OCI-LY7 (cell line): ENCODE measurements at regions not wholly inside any gene's neighbourhood (a gene's known extent, or its start where the extent isn't known, plus 50 kb on each side); places are given as distances from the start of the nearest gene placed in this dataset.
"Not testable (repeated sequence)": the region's sequence is repeated elsewhere in the genome, so short reads cannot be mapped to it uniquely, and the experiment has no call there.

Experiments
- BruUV-seq: library from RNA; stranded (reverse); fragments of 400-500 nt; replicated peaks from 2 replicates; lab custom pipeline; 2021; lab: Mats Ljungman, UMichigan
- CTCF ChIA-PET: fragments of 300-600 bp; sonication (Branson Sonifier 250); formaldehyde crosslinking; loops from one replicate; lab custom pipeline; 2022; ENCODE audit warnings: antibody characterized with exemption; ENCODE audit not compliant: unreplicated experiment; lab: Charles Lee
- POLR2A ChIA-PET: fragments of 300-600 bp; sonication (Branson Sonifier 250); formaldehyde crosslinking; loops from one replicate; lab custom pipeline; 2022; ENCODE audit warnings: antibody characterized with exemption; lab: Charles Lee
- DNase-seq: peaks from one replicate; pipeline ENCODE4 v3.0.0-alpha.2; 2015; ENCODE audit warnings: low spot score
- H2AFZ ChIP-seq: fragments of 200-600 bp; sonication (generic), shearing (Covaris generic); 2 replicates; pipeline ENCODE4 v1.6.1; 2014; ENCODE audit warnings: mild to moderate bottlenecking, antibody characterized with exemption, low read length, moderate library complexity
- H3K27ac ChIP-seq: fragments of 200-600 bp; sonication (generic); 2 replicates; pipeline ENCODE4 v1.5.1; 2014; ENCODE audit warnings: mixed run types, low read depth, mild to moderate bottlenecking, moderate library complexity, low read length, inconsistent platforms; ENCODE audit not compliant: poor library complexity, severe bottlenecking
- H3K36me3 ChIP-seq: fragments of 200-600 bp; sonication (generic); 2 replicates; pipeline ENCODE4 v1.6.1; 2014; ENCODE audit warnings: mild to moderate bottlenecking, antibody characterized with exemption, low read length, moderate library complexity, mixed read lengths; ENCODE audit not compliant: insufficient read depth
- H3K4me1 ChIP-seq: fragments of 200-600 bp; sonication (generic); 2 replicates; pipeline ENCODE4 v1.5.1; 2014; ENCODE audit warnings: mild to moderate bottlenecking, low read length; ENCODE audit not compliant: insufficient read depth, poor library complexity, severe bottlenecking
- H3K4me2 ChIP-seq: fragments of 200-600 bp; sonication (generic); 2 replicates; pipeline ENCODE4 v1.6.1; 2014; ENCODE audit warnings: mild to moderate bottlenecking, low read length
- H3K4me3 ChIP-seq: fragments of 200-600 bp; sonication (generic); 2 replicates; pipeline ENCODE4 v1.5.1; 2014; ENCODE audit warnings: mild to moderate bottlenecking, low read depth, low read length; ENCODE audit not compliant: poor library complexity, severe bottlenecking
- H3K79me2 ChIP-seq: fragments of 200-600 bp; sonication (generic); 2 replicates; pipeline ENCODE4 v1.6.1; 2016; ENCODE audit warnings: low read depth, mild to moderate bottlenecking, low read length, moderate library complexity, mixed read lengths; ENCODE audit not compliant: insufficient read depth
- H3K9me2 ChIP-seq: fragments of 200-600 bp; sonication (generic); 2 replicates; pipeline ENCODE4 v1.6.1; 2016; ENCODE audit warnings: mild to moderate bottlenecking, low read length, mixed read lengths; ENCODE audit not compliant: insufficient read depth
- H3K9me3 ChIP-seq: fragments of 200-600 bp; sonication (generic); 2 replicates; pipeline ENCODE4 v1.6.1; 2014; ENCODE audit warnings: mild to moderate bottlenecking, mixed run types, low read length, mixed read lengths
- H4K20me1 ChIP-seq: fragments of 200-600 bp; sonication (generic); 2 replicates; pipeline ENCODE4 v1.6.1; 2014; ENCODE audit warnings: mild to moderate bottlenecking, antibody characterized with exemption, low read length, moderate library complexity, mixed read lengths; ENCODE audit not compliant: insufficient read depth
- CTCF ChIP-seq: fragments of 200-600 bp; sonication (generic); conservative IDR thresholded peaks from 2 replicates; pipeline ENCODE4 v1.5.1; 2014; ENCODE audit warnings: mild to moderate bottlenecking, antibody characterized with exemption, low read length, moderate library complexity, mixed read lengths
- EZH2phosphoT487 ChIP-seq: fragments of 200-600 bp; sonication (generic); IDR thresholded peaks from 2 replicates; pipeline ENCODE4 v1.6.1; 2018; ENCODE audit warnings: low read depth, borderline replicate concordance, mild to moderate bottlenecking, mixed run types, antibody characterized with exemption, low read length, moderate library complexity, mixed read lengths
- intact Hi-C: fragments of 100-400 bp; cut with micrococcal nuclease; formaldehyde crosslinking; loops from one replicate; pipeline ENCODE4 v1.10.0; 2022; ENCODE audit not compliant: unreplicated experiment

- Histone ChIP-seq H3K4me1 (peaks cover 11% of the 10 kb centered on the region), H2AFZ (no peak overlapping the region), H3K4me3 (no peak overlapping the region), H4K20me1 (no peaks in the 10 kb centered on the region), H3K9me3 (no peaks in the 10 kb centered on the region), H3K79me2 (no peaks in the 10 kb centered on the region), H3K9me2 (no peaks in the 10 kb centered on the region), H3K4me2 (no peak overlapping the region), H3K36me3 (no peaks in the 10 kb centered on the region), H3K27ac (no peak overlapping the region)
- CTCF ChIA-PET, result no interaction called here
- POLR2A ChIA-PET, result no interaction called here
- TF ChIP-seq CTCF (no peak), EZH2phosphoT487 (no peak)
- DNase-seq, result no peak
- BruUV-seq, result no TSS peak
- intact Hi-C loops, result no loop called here
These were observed 311.5 kb downstream of the RAD51AP2 start for GRCh38 chr2:17206771-17207170.

GRCh38 chr2:17204214-17204613 is 314.0 kb downstream of the RAD51AP2 start:
- intact Hi-C loops, result loop anchor here (5.0 kb wide), 2 partner anchors 42 to 147 kb away; no protein-coding TSS in a partner anchor
- CTCF ChIA-PET, result not testable (repeated sequence)
- peak; percentile 4 for DNase-seq

GRCh38 chr2:17202628-17203027 is 315.6 kb downstream of the RAD51AP2 start:
- H3K79me2 ChIP-seq, H3K9me3 ChIP-seq, H3K36me3 ChIP-seq, H4K20me1 ChIP-seq, H2AFZ ChIP-seq, H3K4me3 ChIP-seq, CTCF ChIA-PET, BruUV-seq, H3K4me2 ChIP-seq, H3K9me2 ChIP-seq, H3K27ac ChIP-seq: not testable (repeated sequence)
- intact Hi-C loops, result loop anchor here (5.0 kb wide), 2 partner anchors 40 to 145 kb away; no protein-coding TSS in a partner anchor
- POLR2A ChIA-PET, result interaction anchor here (0.6 kb wide), 1 partner anchor 828 kb away, joined by 5 read pairs; no protein-coding TSS in a partner anchor
- peaks cover 11% of the 10 kb centered on the region for H3K4me1 ChIP-seq
- DNase-seq, result peak; percentile 45

More at GRCh38 chr2:17204214-17204613, 314.0 kb downstream of the RAD51AP2 start:
- peaks cover 11% of the 10 kb centered on the region for H3K4me1 ChIP-seq
- H3K27ac ChIP-seq, BruUV-seq, H3K9me3 ChIP-seq, H2AFZ ChIP-seq, H3K4me3 ChIP-seq, H3K4me2 ChIP-seq, H3K79me2 ChIP-seq, H4K20me1 ChIP-seq, H3K36me3 ChIP-seq, H3K9me2 ChIP-seq: not testable (repeated sequence)
- POLR2A ChIA-PET, result interaction anchor here (0.6 to 1.5 kb wide), 5 partner anchors 8 to 266 kb away, joined by 3 to 5 read pairs (median 4); no protein-coding TSS in a partner anchor
